HG03196 (cell line): ENCODE measurements at regions not wholly inside any gene's neighbourhood (a gene's known extent, or its start where the extent isn't known, plus 50 kb on each side); places are given as distances from the start of the nearest gene placed in this dataset.
"Not testable (repeated sequence)": the region's sequence is repeated elsewhere in the genome, so short reads cannot be mapped to it uniquely, and the experiment has no call there.

Source experiments
- ATAC-seq: cut with Tn5 transposase; IDR thresholded peaks from one replicate; pipeline ENCODE4 v1.9.1; 2021; ENCODE audit not compliant: unreplicated experiment

DNA sequence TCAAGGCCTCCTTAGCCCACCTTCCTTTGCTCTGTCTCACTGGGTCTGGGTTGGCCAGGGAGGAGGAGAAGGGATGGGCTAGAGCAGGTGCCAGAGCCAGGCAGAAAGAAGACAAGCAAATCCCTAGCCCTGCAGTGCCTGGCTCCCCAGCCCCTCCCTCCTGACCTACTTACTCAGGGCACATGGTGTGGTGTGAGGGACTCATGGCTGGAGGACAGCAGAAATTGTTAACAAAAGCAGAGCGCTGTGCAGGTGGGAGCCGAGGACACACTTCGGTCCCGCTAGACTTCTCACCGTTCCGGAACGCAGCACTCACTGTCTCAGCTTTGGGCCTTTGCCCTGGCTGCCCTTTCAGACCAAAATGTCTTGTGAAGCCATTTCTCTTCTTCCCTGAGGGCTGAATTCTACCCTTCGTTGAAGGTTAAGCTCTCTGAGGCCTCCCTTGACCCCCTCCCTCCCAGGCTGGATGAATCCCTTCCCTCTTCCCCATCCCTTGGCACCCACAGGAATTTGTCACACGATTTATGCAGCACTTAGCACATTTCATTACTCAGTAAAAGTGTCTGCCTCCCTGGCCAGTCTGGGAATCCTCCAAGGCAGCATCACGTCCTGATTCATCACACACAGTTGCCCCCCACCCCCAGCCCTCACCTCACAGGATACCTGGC is 263.9 kb upstream of the TRPC7 start:
- ATAC-seq, result no peak

DNA sequence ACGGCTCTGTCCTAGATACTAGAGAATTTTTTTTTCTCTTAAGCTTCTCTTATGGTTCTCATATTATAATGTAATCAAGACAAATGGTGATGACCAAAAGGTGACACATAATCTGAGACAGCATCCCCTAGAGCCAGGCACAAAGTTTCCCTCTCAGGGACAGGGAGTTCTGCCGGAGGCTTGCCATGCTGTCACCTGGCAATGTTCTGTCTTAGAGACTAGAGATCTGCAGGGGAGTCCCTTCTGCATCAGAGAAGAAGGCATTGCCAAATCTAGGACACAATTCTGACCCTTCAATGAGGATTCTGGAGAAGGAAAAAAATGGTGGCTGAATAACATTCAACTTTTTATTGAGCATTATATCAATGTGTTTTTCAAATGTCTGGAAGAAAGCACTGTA is 261.2 kb upstream of the TRPC7 start:
- no peak for ATAC-seq

DNA sequence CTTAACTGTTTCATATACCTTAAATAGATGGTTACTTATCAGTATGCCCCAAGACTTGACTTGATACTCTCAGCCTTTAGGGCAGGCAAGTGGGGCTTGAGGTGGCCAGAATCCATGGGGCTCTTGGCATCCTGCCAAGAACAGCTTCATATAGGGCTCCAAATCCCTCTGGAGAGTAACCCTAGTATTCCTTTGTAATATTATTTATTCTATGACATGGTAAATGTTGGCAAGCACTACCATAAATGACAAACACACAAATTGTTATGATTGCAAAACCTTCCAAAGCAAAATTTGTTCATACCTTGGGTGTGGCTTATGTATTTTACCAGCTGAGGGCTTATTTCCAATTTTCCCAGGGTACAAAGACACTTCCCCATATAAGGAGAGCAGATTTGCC is 257.4 kb upstream of the TRPC7 start:
- ATAC-seq, result no peak

DNA sequence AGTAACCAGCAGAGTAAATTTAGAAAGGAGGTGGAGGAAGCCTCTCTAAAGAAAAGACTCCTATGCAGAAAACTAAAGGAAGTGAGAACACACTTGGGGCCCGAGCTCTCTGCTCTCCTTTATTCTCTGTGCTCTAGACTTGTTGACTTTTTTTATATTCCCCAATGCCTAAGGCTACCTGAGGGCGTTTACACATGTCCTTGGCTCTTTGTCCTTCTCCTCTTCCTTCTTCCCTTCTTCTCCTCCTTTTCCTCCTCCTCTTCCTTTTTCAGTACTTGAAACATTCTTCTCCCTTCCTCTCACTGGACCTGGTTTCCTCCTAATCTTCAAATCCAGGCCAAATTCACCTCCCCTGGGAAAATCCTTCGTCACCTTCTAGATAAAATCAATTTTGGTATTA is 256.4 kb upstream of the TRPC7 start:
- ATAC-seq, result no peak

DNA sequence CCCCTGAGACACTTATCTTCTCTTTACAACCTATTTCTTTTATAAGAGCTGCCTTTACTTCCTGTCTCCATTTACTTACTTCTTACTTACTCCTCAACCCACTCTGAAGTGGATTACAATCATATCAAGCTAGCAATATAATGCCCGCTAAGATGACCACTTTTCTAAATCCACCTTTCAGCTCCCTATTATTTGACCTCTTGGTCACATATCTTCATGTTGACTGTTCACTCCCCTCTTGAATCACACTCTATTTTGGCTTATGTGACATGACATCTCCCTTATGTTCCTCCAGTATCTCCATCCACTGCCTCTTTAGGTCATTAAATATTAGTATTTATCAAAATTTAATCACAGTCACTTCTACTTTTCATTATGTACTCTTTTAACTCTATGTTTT is 255.3 kb upstream of the TRPC7 start:
- ATAC-seq, result no peak

DNA sequence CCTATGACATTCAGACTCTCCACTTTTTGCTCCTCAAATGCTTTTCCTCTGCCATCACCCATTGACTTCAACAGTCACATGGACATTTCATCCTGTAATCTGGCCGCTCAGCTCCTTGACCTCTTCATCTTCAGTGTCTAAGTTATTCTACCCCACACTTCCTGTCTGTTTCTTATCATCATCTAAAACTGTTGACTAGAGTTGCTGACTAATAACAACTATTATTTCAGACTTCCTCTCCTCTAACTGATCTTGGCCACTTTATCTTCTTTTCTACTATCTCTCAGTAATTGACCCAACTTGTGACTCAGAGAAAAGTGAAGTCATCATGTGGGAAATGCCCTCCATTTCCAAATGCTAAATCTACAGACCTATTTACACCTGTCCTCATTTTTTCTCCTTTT is 254.7 kb upstream of the TRPC7 start:
- no peak for ATAC-seq

DNA sequence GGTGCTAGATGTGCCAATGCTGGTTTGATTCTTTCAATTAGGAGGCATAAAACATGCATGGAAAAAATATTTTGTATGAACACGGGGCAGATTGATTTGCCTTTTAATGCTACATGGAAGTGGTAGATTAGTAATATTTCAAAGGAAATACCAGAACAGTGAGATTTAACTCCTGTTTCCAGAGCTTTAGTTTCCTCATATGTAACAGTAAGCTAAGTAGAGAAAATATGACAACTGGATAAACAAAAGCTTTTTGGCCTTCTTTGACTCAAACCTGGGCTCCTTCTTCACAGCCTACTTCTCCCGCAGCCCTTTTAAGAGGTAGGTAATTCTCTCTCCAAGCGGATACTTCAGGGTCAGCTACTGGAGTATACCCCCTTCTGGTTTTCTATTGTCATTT is 254.2 kb upstream of the TRPC7 start:
- no peak for ATAC-seq

DNA sequence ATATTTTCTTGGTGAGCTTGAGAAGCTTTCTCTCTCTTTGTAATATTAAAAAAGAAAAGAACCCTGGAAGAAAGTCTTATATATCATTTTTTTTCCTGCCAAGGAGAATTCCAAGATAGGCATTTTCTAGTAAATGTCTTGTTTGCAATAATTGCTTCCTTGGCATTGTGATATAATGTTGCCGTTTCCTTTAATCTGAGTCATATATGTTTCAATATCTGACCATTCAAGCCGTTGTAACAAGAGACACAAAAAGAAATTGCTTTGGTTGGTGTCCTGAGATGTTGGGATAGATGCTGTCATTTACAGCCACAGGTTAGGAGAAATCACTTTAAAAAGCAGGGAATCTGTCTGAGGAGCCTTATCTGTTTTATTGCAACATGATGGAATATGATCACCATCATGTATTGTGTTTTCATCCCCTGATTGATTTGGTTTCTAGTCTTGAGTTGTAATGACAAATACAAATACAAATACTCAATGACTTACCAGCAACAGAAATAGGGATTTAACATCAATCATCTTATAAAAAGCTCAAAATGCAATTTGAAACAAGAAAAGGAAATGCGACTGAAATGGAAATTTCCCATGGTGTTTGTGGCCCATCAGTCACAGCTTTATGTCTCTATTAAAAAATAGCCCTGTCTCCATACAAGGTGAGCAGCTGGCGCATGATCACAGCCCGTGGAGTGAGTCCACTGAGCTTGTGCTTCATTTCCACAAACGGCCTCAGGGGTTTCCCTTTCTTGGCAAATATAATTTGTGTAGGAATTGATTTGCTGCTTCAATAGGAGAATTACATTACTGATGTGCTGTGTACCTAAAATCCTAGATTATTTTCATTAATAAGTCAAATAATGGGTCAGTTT is 250.1 kb upstream of the TRPC7 start:
- no peak for ATAC-seq

DNA sequence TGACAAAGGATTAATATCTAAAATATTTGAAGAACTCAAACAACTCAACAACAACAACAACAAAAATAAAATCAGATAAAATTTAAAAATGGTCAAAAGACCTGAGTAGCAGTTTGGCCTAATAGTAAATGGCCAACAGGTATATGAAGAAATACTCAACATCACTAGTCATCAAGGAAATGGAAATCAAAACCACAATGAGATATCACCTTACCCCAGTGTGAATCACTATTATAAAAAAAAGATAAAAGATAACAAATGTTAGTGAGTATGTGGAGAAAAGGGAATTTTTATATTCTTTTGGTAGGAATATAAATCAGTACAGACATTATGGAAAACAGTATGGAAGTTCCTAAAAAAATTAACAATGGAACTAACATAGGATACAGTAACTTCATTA is 247.9 kb upstream of the TRPC7 start:
- ATAC-seq, result no peak

DNA sequence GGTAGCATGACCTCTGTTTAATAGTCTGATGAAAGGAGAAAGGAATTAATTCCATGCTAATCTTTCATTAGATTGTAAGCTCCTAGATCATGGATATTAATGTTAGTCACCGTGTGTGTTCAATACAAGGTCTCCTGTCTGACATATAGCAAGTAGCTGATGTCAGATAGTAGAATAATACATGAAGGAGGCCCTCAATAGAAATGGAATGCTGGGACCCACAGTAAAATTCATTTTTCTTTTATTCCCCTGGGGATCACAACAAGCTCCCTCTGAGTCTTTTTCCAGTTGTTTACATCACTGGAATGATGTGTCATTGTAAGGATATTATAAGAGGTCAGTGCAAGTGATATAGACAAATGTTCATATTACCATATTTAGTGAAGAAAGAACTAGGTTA is 240.3 kb upstream of the TRPC7 start:
- ATAC-seq, result no peak

DNA sequence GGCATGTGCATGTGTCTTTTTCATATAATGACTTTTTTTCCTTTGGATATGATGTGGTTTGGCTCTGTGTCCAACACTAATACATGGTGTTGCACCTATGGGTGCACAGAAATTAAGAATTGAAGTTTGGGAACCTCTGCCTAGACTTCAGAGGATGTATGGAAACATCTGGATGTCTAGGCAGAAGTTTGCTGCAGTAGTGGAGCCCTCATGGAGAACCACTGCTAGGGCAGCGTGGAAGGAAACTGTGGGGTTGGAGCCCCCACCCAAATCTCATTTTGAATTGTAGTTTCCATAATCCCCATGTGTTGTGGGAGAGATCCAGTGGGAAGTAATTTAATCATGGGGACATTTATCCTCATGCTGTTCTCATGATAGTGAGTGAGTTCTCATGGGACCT is 235.0 kb upstream of the TRPC7 start:
- ATAC-seq, result no peak

DNA sequence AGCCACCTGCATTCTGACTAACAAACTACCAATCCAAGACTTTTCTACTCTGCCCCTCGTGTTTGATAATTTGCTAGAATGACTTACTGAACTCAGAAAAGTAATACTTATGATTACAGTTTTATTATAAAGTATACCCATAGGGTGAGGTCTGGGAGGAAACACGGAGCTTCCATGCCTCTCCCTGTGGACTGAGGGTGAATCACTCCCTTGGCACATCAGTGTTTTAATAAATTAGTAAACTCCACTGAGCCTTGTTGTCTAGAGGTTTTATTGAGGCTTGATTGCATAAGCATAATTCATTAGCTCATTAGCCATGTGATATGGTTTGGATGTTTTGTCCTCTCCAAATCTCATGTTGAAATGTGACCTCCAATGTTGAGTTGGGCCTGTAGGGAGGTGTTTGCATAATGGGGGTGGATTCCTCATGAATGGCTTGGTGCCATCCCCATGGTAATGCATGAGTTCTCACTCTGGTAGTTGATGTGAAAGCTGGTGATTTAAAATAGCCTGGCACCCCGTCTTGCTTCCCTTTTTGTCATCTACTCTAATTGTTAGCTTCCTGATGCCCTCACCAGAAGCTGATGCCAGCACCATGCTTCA is 233.6 kb upstream of the TRPC7 start:
- ATAC-seq, result no peak

DNA sequence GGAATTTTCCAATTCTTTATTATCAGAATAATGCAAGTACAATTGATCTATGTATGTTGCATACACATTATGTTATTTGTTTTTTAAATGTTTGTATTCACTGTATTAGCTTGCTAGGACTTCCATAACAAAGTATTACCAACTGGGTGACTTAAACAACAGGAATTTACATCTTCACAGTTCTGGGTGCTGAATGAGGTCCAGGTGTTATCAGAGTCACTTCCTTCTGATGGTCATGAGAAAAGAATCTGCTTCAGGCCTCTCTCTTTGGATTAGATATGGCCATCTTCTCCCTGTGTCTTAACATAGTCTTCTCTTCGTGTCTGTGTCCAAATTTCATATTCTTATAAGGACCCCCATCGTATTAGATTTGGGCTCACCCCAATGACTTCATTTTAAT is 229.1 kb upstream of the TRPC7 start:
- no peak for ATAC-seq

DNA sequence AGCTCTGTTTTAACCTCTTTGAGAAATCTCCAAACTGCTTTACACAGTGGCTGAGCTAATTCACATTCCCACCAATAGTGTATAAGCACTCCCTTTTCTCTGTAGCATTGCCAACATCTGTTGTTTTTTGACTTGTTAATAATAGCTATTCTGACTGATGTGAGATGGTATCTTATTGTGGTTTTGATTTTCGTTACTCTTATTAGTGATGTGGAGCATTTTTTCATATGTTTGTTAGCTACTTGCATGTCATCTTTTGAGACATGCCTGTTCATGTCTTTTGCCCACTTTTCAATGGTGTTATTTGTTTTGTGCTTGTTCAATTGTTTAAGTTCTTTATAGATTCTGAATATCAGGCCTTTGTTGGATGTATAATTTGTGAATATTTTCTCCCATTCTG is 225.2 kb upstream of the TRPC7 start:
- ATAC-seq, result no peak

DNA sequence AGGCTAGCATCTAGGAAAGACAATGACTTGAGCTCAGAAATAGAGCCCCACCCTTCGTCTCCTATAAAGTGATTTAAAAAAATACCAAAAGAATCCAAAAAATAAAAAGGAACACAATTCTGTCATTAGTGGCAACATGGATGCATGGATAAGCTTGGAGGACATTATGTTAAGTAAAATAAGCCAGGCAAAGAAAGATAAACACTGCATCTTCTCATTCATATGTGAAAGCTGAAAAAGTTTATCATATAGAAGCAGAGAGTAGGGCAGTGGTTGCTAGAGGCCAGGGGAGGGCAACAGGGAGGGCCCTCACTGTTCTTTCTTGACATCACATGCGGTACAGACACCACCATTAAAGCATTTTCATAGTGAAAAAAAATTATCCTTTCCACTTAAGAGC is 220.9 kb upstream of the TRPC7 start:
- ATAC-seq, result no peak

DNA sequence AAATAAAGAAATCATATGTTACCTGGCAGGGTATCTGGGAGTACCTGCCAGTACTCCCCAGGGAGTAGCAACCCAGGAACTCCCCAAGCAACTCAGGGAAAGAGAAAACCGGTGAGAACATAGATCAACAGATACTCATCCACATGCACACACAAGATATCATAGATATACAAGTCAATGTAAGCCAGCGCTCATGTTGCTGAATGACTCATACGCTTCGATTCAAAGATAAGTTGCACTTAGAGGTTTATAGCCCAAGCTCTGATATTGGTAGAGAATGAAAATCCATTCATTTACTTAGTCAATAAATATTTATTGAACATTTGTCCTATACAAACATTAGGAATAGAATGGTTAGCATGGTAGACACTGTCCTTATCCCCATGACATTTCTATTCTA is 219.1 kb upstream of the TRPC7 start:
- ATAC-seq, result no peak

DNA sequence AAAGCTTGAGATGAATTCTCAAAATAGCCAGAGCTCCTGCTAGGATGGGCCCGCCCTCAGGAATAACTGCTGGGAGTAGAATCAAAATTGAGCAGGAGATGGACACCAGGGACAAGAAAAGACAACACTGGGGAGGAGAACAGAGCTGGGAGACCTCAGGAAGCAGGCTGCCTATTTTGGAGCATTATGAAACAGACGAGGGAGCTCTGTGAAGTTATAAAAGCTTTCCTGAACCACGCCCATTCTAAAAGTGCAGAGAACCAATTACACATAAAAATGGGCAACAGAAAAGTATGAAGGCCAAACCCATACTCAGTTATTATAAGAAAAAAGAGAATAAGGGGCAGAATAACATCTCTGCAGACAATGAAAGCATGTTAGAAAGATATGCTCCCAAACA is 213.9 kb upstream of the TRPC7 start:
- ATAC-seq, result no peak

DNA sequence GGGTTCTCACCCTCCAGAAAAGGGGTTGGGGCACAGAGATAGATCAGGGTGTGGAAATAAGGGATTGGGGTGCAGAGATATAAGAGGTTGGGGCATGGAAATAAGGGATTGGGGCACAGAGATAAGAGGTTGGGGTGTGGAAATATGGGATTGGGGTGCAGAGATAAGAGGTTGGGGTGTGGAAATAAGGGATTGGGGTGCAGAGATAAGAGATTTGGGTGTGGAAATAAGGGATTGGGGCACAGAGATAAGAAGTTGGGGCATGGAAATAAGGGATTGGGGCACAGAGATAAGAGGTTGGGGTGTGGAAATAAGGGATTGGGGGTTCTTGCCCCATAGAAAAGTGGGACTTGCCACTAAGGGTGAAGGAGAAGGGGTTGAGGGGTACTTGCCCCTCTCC is 204.5 kb upstream of the TRPC7 start:
- ATAC-seq, result not testable (repeated sequence)

DNA sequence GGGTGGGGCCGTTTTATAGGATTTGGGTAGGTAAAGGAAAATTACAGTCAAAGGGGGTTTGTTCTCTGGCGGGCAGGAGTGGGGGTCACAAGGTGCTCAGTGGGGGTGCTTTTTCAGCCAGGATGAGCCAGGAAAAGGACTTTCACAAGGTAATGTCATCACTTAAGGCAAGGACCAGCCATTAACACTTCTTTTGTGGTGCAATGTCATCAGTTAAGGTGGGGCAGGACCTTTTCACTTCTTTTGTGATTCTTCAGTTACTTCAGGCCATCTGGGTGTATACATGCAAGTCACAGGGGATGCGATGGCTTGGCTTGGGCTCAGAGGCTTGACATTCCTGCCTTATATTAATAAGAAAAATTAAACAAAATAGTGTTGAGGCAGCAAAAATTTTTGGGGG is 200.1 kb upstream of the TRPC7 start:
- not testable (repeated sequence) for ATAC-seq

DNA sequence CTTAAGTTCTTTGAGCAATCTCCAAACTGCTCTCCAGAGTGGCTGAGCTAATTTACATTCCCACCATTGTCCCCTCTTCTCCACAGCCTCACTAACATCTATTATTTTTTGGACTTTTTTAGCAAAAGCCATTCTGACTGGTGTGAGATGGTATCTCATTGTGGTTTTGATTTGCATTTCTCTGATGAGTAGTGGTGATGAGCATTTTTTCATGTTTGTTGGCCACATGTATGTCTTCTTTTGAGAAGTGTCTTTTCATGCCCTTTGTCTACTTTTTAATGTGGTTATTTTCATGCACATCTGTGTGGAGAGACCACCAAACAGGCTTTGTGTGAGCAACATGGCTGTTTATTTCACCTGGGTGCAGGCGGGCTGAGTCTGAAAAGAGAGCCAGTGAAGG is 199.7 kb upstream of the TRPC7 start:
- not testable (repeated sequence) for ATAC-seq

DNA sequence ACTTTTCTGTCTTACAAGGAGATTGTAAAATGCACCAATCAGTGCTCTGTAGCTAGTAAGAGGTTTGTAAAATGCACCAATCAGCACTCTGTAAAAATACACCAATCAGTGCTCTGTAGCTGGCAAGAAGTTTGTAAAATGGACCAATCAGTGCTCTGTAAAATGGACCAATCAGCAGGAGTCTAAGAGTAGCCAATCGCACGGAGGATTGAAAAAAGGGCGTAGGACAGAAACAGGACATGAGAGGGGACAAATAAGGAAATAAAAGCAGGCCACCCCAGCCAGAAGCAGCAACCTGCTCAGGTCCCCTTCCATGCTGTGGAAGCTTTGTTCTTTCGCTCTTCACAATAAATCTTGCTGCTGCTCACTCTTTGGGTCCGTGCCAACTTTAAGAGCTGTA is 199.1 kb upstream of the TRPC7 start:
- not testable (repeated sequence) for ATAC-seq

DNA sequence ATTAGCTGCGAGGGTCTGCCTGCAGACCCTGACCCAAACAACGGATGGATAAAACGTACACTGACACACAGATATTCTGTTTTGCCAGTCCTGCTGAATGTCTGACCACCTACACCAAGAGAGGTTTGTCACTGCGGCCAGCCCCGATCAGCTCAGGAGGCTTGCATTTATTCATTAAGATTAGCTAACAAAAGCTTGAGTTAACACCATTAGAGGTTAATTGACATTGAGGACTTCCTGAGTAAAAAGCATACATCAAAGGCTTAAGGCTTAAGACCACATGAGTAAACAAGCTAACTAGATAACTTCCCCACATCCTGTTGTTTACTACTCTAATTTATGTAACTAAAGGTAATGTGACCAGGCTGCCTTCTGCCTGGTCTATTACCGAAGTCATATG is 198.1 kb upstream of the TRPC7 start:
- ATAC-seq, result no peak
